Body of pancreas (tissue), 4 donors: ENCODE measurements at regions not wholly inside any gene's neighbourhood (a gene's known extent, or its start where the extent isn't known, plus 50 kb on each side); places are given as distances from the start of the nearest gene placed in this dataset.

Source experiments
- ATAC-seq: fragments of 150-250 bp; one replicate; pipeline ENCODE4 v1.9.1; 2016
- DNase-seq, 4 donors: peaks; one replicate each; pipeline ENCODE4 v3.0.0-alpha.2; 2019
- H3K27ac ChIP-seq, 4 donors: fragments of 200-600 bp; sonication (generic); 1 replicate in 3 of 4; 2 replicates in 1 of 4; pipeline versions ENCODE4 v1.5.1 to v1.6.1; 2016 to 2019; ENCODE audit warnings: mild to moderate bottlenecking in 1 of 4, mixed read lengths in 1 of 4, moderate library complexity in 1 of 4
- H3K27me3 ChIP-seq, 2 donors: fragments of 200-600 bp; sonication (generic); one replicate each; pipeline ENCODE4 v1.6.0; 2016; ENCODE audit warnings: mild to moderate bottlenecking in 1 of 2
- H3K36me3 ChIP-seq, 2 donors: fragments of 200-600 bp; sonication (generic); replicated peaks in 1 of 2; 2 replicates each; pipeline ENCODE4 v1.5.1; 2016; ENCODE audit warnings: low read depth in 2 of 2; ENCODE audit not compliant: insufficient read depth in 1 of 2
- H3K4me1 ChIP-seq: fragments of 200-600 bp; sonication (generic); one replicate; pipeline ENCODE4 v1.6.0; 2016
- H3K4me3 ChIP-seq, 2 donors: fragments of 200-600 bp; sonication (generic); 1 replicate in 1 of 2; 2 replicates in 1 of 2; pipeline ENCODE4 v1.5.1; 2016 to 2019
- H3K9me3 ChIP-seq, 3 donors: fragments of 200-600 bp; sonication (generic); 1 replicate in 2 of 3; 2 replicates in 1 of 3; pipeline ENCODE4 v1.5.1; 2016
- CTCF ChIP-seq, 7 experiments: fragments of 450-650 bp in 4 of 7; fragments of 200-600 bp in 3 of 7; sonication (generic) in 3 of 7; IDR thresholded peaks; one replicate each; pipeline ENCODE4 v1.5.1; 2016 to 2019; ENCODE audit warnings: antibody characterized with exemption in 7 of 7
- POLR2A ChIP-seq, 3 donors: fragments of 450-650 bp; IDR thresholded peaks; one replicate each; pipeline ENCODE4 v1.6.1; 2016; ENCODE audit warnings: antibody characterized with exemption in 3 of 3, mild to moderate bottlenecking in 2 of 3
- WGBS, 2 donors: methylation state at CpG; one replicate each; pipeline ENCODE4 v1.1.5; 2017; 5-methylcytosine and 5-hydroxymethylcytosine counted together
- intact Hi-C: fragments of 100-400 bp; cut with DNase I; formaldehyde crosslinking; loops from one replicate; pipeline ENCODE4 v1.15.1; 2023

- 79 to 93% methylated on average over 1 of the region's 1 CpG for WGBS, 2 donors
- intact Hi-C loops: no loop called here
- ATAC-seq: no peak
- H3K27me3 ChIP-seq: no peaks in the 10 kb centered on the region
- H3K4me3 ChIP-seq: no peak overlapping the region
- no peaks in the 10 kb centered on the region for H3K4me1 ChIP-seq
- TF ChIP-seq CTCF (IDR thresholded peaks at IDR 0.05) (no peak), POLR2A (IDR thresholded peaks at IDR 0.05) (no peak)
- H3K27ac ChIP-seq: no peak overlapping the region
- no peaks in the 10 kb centered on the region for H3K9me3 ChIP-seq
- no peak for DNase-seq
- H3K36me3 ChIP-seq: no peaks in the 10 kb centered on the region
Measured at GRCh38 chr9:13817754-13818278, 496.1 kb downstream of the NFIB start.

GRCh38 chr9:13816837-13817236, 497.1 kb downstream of the NFIB start:
- Histone ChIP-seq H3K27me3 (no peaks in the 10 kb centered on the region), H3K27ac (no peak overlapping the region), H3K4me3 (no peak overlapping the region), H3K4me1 (no peaks in the 10 kb centered on the region), H3K9me3 (no peaks in the 10 kb centered on the region), H3K36me3 (no peaks in the 10 kb centered on the region)
- intact Hi-C loops: no loop called here
- ATAC-seq: no peak
- TF ChIP-seq POLR2A (IDR thresholded peaks at IDR 0.05) (no peak), CTCF (IDR thresholded peaks at IDR 0.05) (no peak)
- 77 to 82% methylated on average over 3 of the region's 3 CpGs for WGBS, 2 donors
- no peak for DNase-seq

GRCh38 chr9:13814647-13815400, 499.1 kb downstream of the NFIB start:
- TF ChIP-seq POLR2A (IDR thresholded peaks at IDR 0.05) (no peak), CTCF (IDR thresholded peaks at IDR 0.05) (no peak)
- Histone ChIP-seq H3K27me3 (no peaks in the 10 kb centered on the region), H3K36me3 (no peaks in the 10 kb centered on the region), H3K4me1 (no peaks in the 10 kb centered on the region), H3K27ac (no peak overlapping the region), H3K9me3 (no peaks in the 10 kb centered on the region), H3K4me3 (no peak overlapping the region)
- WGBS, 2 donors: 44 to 60% methylated on average over 1 of the region's 1 CpG
- intact Hi-C loops: no loop called here
- no peak for ATAC-seq
- no peak for DNase-seq

GRCh38 chr9:13811876-13812275, 502.1 kb downstream of the NFIB start:
- DNase-seq (no peak), ATAC-seq (no peak)
- intact Hi-C loops: no loop called here
- Histone ChIP-seq H3K9me3 (no peaks in the 10 kb centered on the region), H3K36me3 (no peaks in the 10 kb centered on the region), H3K4me3 (no peak overlapping the region), H3K27ac (no peak overlapping the region), H3K27me3 (no peaks in the 10 kb centered on the region), H3K4me1 (no peaks in the 10 kb centered on the region)
- TF ChIP-seq CTCF (IDR thresholded peaks at IDR 0.05) (no peak), POLR2A (IDR thresholded peaks at IDR 0.05) (no peak)

- Histone ChIP-seq H3K27me3 (no peaks in the 10 kb centered on the region), H3K4me1 (no peaks in the 10 kb centered on the region), H3K27ac (no peak overlapping the region), H3K36me3 (no peaks in the 10 kb centered on the region), H3K9me3 (no peaks in the 10 kb centered on the region), H3K4me3 (no peak overlapping the region)
- DNase-seq (no peak), ATAC-seq (no peak)
- TF ChIP-seq POLR2A (IDR thresholded peaks at IDR 0.05) (no peak), CTCF (IDR thresholded peaks at IDR 0.05) (no peak)
- WGBS, 2 donors: 86 to 97% methylated on average over 6 of the region's 6 CpGs
- intact Hi-C loops: no loop called here
Measured at GRCh38 chr9:13810510-13810909, 503.4 kb downstream of the NFIB start.
